Effector memory CD4-positive, alpha-beta T cell (primary cell): ENCODE measurements at regions not wholly inside any gene's neighbourhood (a gene's known extent, or its start where the extent isn't known, plus 50 kb on each side); places are given as distances from the start of the nearest gene placed in this dataset.

Experiments
- DNase-seq, 3 donors: peaks; one replicate each; pipeline ENCODE4 v3.0.0-alpha.2; 2020
- H3K27ac ChIP-seq: 2 replicates; pipeline ENCODE4 v1.7.0; 2013; ENCODE audit warnings: mild to moderate bottlenecking, low read length, moderate library complexity; ENCODE audit not compliant: insufficient read depth, poor library complexity, severe bottlenecking
- H3K27me3 ChIP-seq: replicated peaks from 2 replicates; pipeline ENCODE4 v1.7.0; 2013; ENCODE audit warnings: mild to moderate bottlenecking, low read length; ENCODE audit not compliant: insufficient read depth, control insufficient read depth, poor library complexity, severe bottlenecking
- H3K36me3 ChIP-seq: 2 replicates; pipeline ENCODE4 v1.7.0; 2013; ENCODE audit warnings: mild to moderate bottlenecking, low read length, moderate library complexity; ENCODE audit not compliant: control insufficient read depth, insufficient read depth
- H3K4me1 ChIP-seq: 2 replicates; pipeline ENCODE4 v1.7.0; 2013; ENCODE audit warnings: low read length, mild to moderate bottlenecking; ENCODE audit not compliant: control insufficient read depth, insufficient read depth, poor library complexity, severe bottlenecking
- H3K4me3 ChIP-seq: 2 replicates; pipeline ENCODE4 v1.7.0; 2013; ENCODE audit warnings: low read length, low read depth, mild to moderate bottlenecking; ENCODE audit not compliant: insufficient read depth, poor library complexity, severe bottlenecking
- H3K9me3 ChIP-seq: 2 replicates; pipeline ENCODE4 v1.7.0; 2013; ENCODE audit warnings: mild to moderate bottlenecking, low read length, moderate library complexity; ENCODE audit not compliant: control insufficient read depth

- Histone ChIP-seq H3K36me3 (no peaks in the 10 kb centered on the region), H3K4me1 (no peaks in the 10 kb centered on the region), H3K27me3 (peaks cover 4% of the 10 kb centered on the region), H3K4me3 (no peak overlapping the region), H3K9me3 (no peaks in the 10 kb centered on the region), H3K27ac (no peak overlapping the region)
- DNase-seq, result no peak
Measured at GRCh38 chr11:115959081-115959486, 454.9 kb upstream of the CADM1 start.

- DNase-seq, result no peak
Measured at GRCh38 chr11:115958089-115959000, 454.1 kb upstream of the CADM1 start.

GRCh38 chr11:115955803-115956202 is 451.6 kb upstream of the CADM1 start:
- DNase-seq, result no peak
- Histone ChIP-seq H3K36me3 (no peaks in the 10 kb centered on the region), H3K9me3 (no peaks in the 10 kb centered on the region), H3K27ac (no peak overlapping the region), H3K4me3 (no peak overlapping the region), H3K27me3 (peaks cover 4% of the 10 kb centered on the region), H3K4me1 (no peaks in the 10 kb centered on the region)

More at GRCh38 chr11:115958089-115959000, 454.1 kb upstream of the CADM1 start:
- Histone ChIP-seq H3K27ac (no peak overlapping the region), H3K9me3 (no peaks in the 10 kb centered on the region), H3K4me3 (no peak overlapping the region), H3K4me1 (no peaks in the 10 kb centered on the region), H3K27me3 (peaks cover 4% of the 10 kb centered on the region), H3K36me3 (no peaks in the 10 kb centered on the region)

- no peaks in the 10 kb centered on the region for H3K27me3 ChIP-seq
- no peak overlapping the region for H3K27ac ChIP-seq
- H3K9me3 ChIP-seq, result no peaks in the 10 kb centered on the region
Measured at GRCh38 chr11:115950660-115951059, 446.4 kb upstream of the CADM1 start.

GRCh38 chr11:115944596-115944995 is 440.4 kb upstream of the CADM1 start:
- H3K27me3 ChIP-seq, result no peaks in the 10 kb centered on the region
- H3K27ac ChIP-seq, result no peak overlapping the region
- H3K9me3 ChIP-seq, result no peaks in the 10 kb centered on the region
- H3K36me3 ChIP-seq, result no peaks in the 10 kb centered on the region
- H3K4me1 ChIP-seq, result no peaks in the 10 kb centered on the region
- DNase-seq, result no peak
- no peak overlapping the region for H3K4me3 ChIP-seq

More at GRCh38 chr11:115950660-115951059, 446.4 kb upstream of the CADM1 start:
- H3K36me3 ChIP-seq, result no peaks in the 10 kb centered on the region
- no peaks in the 10 kb centered on the region for H3K4me1 ChIP-seq
- no peak for DNase-seq
- H3K4me3 ChIP-seq, result no peak overlapping the region

- Histone ChIP-seq H3K27ac (no peak overlapping the region), H3K4me1 (no peaks in the 10 kb centered on the region), H3K36me3 (no peaks in the 10 kb centered on the region), H3K4me3 (no peak overlapping the region), H3K9me3 (no peaks in the 10 kb centered on the region), H3K27me3 (no peaks in the 10 kb centered on the region)
- DNase-seq, result no peak
Measured at GRCh38 chr11:115942011-115942410, 437.8 kb upstream of the CADM1 start.

GRCh38 chr11:115941481-115941993 is 437.3 kb upstream of the CADM1 start:
- Histone ChIP-seq H3K4me3 (no peak overlapping the region), H3K27ac (no peak overlapping the region)
- DNase-seq, result no peak

GRCh38 chr11:115941044-115941443 is 436.8 kb upstream of the CADM1 start:
- Histone ChIP-seq H3K36me3 (no peaks in the 10 kb centered on the region), H3K4me3 (no peak overlapping the region), H3K27me3 (no peaks in the 10 kb centered on the region), H3K9me3 (no peaks in the 10 kb centered on the region), H3K27ac (no peak overlapping the region), H3K4me1 (no peaks in the 10 kb centered on the region)
- DNase-seq, result no peak

More at GRCh38 chr11:115941481-115941993, 437.3 kb upstream of the CADM1 start:
- H3K36me3 ChIP-seq, result no peaks in the 10 kb centered on the region
- H3K9me3 ChIP-seq, result no peaks in the 10 kb centered on the region
- no peaks in the 10 kb centered on the region for H3K27me3 ChIP-seq
- no peaks in the 10 kb centered on the region for H3K4me1 ChIP-seq

GRCh38 chr11:115939731-115940421 is 435.7 kb upstream of the CADM1 start:
- Histone ChIP-seq H3K36me3 (no peaks in the 10 kb centered on the region), H3K27ac (no peak overlapping the region), H3K9me3 (no peaks in the 10 kb centered on the region), H3K4me1 (no peaks in the 10 kb centered on the region), H3K27me3 (no peaks in the 10 kb centered on the region), H3K4me3 (no peak overlapping the region)
- DNase-seq, result no peak
